Kidney tubule cell (primary cell): ENCODE measurements at regions not wholly inside any gene's neighbourhood (a gene's known extent, or its start where the extent isn't known, plus 50 kb on each side); places are given as distances from the start of the nearest gene placed in this dataset.

Experiments
- DNase-seq: peaks from one replicate; pipeline ENCODE4 v3.0.0-alpha.2; 2018; ENCODE audit warnings: low spot score

DNA sequence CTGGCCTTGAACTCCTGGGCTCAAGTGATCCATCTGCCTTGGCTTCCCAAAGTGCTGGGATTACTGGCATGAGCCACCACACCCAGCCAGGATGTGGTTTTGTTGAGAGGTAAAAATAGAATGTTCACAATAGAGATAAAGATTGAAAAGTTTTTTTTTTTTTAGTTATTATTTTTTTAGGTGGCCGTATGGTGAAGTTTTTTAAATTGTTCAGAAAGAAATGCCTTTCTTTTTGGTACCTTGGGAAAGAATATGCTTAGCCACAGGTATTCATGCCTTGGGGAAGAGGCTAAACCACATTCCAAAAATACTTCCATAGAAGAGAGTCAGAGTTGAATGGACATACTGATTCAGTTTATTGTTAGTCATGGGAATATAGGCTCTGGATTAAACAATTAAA lies 143.4 kb downstream of the C11orf91 start:
- peak; percentile 84 for DNase-seq

DNA sequence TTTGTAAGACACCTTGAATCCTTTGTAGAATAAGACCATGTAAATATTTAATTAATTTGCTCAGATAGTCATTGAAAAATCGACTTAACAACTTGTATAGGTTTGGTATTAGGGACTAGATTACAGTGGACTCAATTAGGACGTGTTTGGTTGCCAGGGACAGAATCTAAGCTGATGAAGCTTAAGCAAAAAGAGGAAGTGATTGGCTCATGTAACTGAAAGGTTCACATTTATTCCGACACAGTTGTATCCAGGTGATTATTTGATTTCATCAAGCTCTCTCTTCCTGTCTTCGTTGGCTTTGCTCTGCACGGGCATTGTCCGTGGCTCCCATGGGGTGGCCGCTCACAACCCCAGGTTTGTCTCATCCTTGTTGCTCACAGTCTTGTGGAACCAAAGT lies 146.4 kb downstream of the C11orf91 start:
- DNase-seq: no peak

DNA sequence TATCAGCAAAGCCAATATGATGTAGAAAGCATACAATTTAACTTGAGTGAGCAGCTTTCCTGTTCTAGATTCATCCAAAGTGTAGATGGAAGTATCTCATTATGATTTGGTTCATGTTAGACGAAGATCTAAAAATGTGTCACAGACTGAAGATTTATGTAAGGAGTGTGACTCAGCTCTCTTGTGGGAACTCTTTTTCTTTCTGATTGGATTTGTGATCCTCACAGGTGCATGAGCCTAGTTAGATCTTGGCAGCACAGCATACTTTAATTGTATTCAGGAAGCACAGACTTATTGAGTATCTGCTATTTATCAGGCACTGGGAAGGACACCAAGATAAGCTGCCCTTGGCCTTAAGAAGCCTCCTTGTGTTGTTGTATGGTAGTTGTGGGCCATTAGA lies 147.1 kb downstream of the C11orf91 start:
- peak; percentile 58 for DNase-seq

DNA sequence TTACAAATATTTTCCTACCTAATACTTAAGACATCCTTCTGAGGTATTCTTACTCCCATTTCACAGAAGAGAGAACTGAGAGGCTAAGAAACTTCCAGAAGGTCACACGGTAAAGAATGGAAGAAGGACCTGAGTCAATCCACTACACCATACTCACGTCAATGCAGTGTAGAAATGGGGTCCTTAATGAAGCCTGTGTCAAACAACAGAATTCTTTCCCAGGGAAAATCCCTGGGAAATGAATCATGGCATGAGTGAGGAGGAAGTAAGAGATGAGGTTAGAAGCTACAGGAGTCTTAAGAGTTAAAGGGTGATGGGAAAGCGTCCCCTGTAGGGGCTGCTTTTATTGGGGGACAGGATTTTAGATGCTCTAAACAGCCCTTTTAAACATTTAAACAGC lies 147.9 kb downstream of the C11orf91 start:
- peak; percentile 74 for DNase-seq

DNA sequence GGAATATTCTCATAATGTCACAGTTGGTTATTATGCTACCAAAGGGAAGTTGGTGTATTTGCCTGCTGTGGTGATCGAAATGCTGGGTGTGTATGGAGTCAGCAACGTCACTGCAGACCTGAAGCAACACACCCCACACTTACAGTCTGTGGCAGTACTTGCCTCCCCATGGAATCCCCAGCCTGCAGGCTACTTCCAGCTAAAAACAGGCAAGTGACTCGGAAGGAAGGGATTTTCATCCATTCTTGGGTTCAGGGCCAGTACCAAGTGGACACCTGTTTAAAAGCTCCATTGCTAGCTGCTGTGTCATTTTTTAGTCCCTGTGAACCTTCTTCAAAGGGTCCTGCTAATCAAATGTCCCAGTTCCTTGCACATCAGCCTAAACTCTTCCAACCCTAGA lies 149.6 kb downstream of the C11orf91 start:
- no peak for DNase-seq

DNA sequence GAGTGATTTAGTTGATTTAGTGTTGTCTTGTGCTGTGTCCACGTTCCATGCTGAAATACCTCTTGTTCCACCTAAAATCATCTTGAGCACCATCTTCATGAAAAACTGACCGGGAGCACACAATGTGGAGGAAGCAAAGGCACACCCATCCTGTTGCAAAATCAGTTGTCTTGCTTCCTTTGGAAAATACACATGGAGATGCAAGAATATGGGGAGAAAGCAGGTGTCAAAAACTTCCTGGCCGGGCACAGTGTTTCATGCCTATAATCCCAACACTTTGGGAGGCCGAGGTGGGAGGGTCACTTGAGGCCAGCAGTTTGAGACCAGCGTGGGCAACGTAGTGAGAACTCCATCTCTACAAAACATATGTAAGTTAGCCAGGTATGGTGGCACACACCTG lies 151.1 kb downstream of the C11orf91 start:
- DNase-seq: no peak

DNA sequence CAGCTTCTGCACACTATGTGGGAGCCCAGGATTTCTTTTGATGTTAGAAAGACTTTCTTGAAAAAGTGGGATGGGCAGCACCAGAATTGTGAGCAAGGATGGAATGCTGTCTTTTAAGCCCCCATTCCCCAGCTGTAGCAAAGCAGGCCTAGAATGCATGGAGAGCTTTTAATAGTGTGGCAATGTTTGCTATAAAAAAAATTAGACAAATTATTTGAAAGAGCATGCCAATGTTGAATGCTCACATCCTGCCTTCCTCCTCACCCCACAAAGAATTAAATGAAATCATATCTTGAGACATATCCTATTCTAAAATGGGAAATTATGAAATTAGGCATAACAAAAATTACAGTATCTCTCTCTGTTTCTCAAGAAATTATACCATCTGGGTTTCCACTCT lies 154.7 kb downstream of the C11orf91 start:
- no peak for DNase-seq

DNA sequence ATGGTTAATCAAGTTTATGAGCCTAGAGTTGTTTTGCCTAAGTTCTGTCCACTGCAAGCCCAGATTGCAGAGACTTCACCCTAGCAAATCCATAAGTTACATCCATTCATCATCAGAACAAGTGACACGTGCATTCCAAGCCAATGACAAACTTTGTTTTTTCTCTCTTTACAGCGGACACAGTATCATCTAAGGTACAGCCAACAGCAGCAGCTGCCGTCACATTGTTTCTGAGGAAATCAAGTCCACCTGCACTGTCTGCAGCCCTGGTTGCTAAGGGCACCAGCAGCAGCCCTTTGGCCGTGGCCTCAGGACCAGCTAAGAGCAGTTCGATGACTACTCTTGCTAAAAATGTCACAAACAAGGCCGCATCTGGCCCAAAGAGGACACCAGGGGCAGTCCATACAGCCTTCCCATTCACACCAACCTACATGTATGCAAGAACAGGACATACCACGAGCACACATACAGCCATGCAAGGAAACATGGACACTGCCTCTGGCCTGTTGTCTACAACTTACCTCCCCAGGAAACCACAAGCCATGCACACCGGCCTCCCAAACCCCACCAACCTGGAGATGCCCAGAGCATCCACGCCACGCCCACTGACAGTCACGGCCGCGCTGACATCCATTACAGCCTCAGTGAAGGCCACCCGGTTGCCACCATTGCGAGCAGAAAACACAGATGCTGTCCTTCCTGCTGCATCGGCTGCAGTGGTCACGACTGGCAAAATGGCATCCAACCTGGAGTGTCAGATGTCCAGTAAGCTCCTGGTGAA lies 155.8 kb downstream of the C11orf91 start:
- DNase-seq: no peak

DNA sequence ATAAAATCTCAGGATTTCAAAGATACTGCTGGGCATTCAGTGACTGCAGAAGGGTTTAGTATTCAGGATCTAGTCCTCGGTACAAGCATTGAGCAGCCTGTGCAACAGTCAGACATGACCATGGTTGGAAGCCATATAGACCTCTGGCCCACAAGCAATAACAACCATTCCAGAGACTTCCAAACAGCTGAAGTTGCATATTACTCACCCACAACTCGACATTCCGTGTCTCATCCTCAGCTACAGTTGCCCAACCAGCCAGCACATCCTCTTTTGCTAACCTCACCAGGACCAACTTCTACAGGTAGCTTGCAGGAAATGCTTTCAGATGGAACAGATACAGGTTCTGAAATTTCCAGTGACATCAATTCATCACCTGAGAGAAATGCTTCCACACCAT lies 156.8 kb downstream of the C11orf91 start:
- DNase-seq: peak; percentile 16

DNA sequence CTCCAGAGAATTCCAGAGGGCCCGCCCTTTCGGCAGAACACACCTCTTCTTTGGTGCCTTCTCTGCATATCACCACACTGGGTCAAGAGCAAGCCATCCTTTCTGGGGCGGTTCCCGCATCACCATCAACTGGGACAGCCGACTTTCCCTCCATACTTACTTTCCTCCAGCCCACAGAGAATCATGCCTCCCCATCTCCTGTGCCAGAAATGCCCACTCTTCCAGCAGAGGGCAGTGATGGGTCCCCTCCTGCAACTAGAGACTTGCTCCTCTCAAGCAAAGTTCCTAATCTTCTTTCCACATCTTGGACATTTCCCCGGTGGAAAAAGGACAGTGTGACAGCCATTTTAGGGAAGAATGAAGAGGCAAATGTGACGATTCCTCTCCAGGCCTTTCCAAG lies 157.7 kb downstream of the C11orf91 start:
- peak; percentile 55 for DNase-seq

DNA sequence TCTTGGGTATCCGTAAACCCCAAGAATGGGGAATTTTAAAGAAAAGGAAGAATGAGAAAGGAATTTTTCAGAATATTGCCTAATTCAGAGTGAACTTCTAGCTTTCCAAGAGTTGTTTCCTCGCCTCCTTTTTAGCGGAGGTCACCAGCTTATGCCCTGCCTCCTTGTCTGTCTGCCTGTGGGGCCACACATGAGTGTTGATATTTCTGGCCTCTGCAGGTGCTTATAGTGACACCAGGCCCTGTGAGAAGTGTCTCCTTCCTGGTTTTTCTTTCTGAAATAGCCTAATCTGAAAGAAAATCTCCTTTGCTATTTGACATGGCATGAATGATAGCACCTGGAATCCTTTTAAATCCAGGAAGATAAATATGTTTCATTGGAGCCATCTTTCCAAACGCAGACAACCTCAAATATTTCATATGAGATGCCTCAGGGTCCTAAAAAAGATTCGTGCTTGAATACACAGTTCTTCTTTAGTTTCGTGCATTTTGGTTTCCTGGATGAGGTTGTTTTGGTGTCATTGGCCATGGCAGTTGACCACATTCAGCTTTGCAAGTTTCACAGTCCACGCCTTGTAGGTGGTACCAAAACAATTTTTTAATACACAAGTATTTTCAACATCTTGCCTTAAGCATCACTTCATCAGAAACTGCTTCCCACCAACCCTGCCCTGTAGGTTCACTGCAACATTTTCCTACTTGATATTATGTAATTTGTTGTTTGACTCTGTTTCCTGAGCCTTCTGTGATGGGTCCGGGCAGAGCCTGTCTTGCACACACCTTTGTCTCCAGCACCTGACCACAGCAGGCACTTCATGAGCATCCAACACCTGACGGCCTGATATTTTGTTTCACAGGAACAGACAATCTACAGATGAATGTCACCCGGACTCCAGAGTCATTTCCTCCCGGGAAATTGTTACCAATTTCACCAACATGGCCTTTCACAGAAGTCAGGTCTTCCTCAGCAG lies 159.4 kb downstream of the C11orf91 start:
- no peak for DNase-seq

DNA sequence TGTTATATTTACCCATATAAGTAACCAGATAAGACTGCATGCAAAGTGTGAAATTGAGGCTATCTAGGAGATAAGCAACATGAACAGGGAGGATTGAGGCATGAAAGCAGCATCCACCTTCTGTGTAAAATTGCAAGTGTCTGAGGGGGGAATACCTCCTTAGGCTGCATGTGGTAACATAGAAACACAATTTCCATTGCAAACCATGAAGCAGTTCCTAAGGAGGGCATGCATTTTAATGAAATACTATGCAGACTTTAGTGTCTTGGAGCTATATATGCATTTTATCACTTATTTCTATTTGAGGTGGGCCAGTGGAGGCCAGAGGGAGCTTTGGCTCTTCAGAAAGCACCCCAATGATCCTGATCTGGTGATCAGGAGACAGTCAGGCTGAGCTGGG lies 160.2 kb downstream of the C11orf91 start:
- no peak for DNase-seq

DNA sequence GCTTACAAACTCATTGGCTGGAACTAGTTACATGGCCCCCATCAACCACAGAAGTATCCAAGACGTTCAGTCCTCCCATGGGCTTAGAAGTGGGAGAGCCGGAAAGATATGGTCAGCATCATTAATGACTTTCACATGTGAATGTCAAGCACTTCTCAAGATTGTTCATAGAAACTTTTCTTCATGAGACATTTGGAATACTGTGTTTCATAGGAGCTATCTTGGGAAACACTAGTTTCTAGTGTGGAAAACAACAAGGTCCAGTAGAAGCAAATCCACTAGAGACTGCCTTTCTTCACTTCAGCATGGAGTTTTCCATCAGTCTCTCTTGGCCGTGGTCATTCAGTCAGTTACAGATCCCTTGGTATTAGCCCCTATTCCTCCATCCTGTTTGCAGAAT lies 160.9 kb downstream of the C11orf91 start:
- no peak for DNase-seq

DNA sequence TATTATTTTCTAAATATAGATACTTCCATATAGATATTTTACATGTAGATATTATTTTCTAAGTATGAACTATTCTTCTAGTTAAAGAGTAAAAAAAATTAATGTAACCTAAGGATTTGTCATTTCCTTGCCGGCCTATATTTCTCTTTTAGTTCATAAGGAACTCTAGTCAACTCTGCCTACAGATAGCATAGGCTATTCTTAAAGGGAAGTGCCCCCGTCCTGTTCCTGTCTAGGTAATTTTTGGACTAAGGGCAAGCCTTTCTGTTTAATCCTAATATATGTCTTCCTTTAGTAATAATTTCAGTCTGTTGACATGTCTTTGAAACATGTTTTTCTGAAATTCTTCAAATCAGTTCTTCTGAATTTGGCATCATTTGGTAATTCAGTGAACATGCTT lies 161.9 kb downstream of the C11orf91 start:
- no peak for DNase-seq

DNA sequence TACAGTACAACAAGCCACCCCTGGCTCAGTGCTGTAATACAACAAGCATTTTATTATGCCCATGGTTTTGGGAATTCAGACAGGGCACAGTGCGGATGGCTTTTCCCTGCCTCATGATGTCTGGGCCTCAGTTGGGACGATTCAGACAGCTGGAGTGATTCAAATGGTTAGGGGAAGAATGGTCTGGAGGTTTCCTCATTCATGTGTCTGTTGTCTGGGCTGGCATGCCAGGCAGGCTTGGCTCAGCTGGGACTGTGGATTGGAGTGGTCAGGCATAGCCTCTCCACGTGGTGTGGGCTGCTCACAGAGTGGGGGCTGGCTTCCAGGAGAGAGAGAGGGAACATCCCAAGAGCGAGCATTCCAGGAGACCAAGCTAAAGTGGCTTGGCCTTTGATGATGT lies 164.4 kb downstream of the C11orf91 start:
- DNase-seq: no peak

DNA sequence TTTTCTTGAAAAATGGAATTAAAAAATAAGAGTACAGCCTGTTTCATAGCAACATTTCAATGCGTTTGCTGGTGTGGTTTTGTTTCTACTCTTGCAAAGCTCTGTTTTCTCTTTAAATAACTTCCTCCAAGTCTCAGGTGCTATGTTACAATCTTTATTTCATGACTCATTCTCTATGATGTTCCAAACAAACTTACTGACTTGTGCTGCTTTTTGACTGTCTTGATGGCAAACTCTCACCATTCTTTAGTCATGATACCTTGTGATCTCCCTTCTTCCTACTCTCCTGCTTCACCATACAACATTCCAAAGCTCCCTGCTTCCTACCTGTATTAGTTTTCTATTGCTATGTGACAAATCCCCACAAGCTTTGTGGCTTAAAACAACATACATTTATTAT lies 166.1 kb downstream of the C11orf91 start:
- DNase-seq: peak; percentile 60

DNA sequence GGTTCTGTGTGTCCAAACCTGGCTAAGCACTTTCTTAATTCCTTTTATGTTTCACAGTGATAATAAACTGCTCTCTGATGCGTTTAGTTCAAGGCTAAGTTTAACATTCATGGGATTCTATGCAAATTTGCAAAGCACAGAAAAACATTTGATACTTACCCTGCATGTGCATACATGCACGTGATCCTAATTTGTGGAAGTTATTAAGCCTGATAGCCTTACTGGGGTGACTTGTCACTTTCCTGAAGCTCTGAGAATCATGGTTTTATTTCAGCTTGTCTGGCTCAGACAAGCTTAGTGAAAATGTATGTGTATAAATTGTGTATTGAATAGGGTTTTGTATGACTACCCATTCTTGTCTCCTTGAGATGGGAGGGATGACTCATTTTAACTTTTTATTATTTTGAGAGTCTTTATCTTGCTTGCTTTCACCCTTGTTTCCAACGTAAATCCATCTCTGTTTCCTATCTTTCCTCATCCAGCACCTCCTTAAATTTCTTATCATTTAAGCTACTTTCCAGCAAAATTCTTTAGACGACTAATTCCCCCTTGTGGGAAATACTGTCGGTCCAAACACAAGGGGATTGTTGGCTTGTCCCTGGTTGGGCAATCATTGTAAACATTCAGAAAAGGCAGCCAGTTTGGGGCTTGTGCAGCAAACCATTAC lies 167.1 kb downstream of the C11orf91 start:
- no peak for DNase-seq

DNA sequence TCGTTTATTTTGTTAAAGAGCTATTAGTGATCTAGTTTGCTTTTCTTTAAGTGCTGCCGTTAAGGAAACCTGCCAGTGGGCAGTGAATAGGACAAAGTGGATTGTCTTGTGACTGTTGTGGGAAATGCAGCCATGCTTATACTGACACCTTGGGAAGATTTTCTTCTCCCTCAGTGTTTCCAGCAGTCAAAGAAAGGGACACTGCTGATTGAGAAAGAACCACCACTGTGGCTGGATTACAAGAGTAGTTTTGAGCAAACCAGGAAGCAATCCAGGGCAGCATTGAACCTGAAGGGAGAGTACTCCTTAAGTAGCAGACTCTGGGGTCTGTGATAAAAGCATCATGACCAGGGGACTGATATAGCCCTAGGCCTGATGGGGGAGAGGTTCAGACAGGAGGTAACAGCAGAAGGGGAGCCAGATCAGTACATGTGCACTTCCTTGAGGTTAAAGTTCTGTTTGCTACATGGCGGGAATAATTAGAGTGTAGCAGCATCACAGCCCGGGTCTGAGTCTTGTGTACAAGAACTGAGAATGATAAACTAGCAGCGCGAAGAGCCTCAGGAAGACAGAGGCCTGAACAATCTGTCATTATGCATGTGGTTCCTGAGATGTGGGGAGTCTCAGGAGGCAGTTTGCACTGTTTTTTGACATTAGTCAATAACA lies 167.8 kb downstream of the C11orf91 start:
- no peak for DNase-seq

DNA sequence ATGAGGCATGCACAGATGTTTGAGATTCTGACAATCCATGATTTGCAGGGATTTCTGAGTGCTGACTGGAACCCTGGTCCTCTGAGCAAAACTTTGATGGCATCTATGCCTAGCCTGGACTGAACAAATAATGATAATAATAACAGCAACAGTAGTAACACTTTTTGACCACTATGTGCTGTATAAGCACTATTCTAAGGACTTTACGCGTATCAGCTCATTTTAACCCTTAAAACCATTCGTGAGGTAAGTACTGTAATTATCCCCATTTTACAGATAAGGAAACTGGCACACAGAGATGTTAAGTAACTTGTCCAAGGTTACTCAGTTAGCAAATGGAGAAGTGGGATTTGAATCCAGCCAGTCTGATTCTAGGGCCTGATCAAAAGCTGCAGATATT lies 168.4 kb downstream of the C11orf91 start:
- no peak for DNase-seq

DNA sequence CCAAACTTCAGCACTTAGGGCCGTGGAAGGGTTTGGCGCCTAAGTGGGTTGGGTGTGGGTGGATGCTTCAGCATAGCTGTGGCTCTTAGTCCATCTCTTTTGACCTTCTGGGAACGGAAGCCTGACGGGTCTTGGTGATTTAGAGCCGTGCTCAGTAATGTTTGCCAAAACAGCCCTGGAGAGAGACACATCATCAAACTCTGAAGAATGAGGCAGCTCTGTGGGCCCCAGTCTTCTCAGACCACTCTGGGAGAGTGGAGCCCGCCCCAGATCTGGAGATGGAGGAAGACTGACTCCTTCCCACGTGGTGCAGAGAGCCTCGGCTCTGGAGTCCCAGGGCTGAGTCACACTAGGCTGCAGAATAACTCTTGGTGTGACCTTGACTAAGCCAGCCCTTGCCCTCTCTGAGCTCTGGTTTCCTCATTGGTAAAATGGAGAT lies 168.9 kb downstream of the C11orf91 start:
- DNase-seq: peak; percentile 20

DNA sequence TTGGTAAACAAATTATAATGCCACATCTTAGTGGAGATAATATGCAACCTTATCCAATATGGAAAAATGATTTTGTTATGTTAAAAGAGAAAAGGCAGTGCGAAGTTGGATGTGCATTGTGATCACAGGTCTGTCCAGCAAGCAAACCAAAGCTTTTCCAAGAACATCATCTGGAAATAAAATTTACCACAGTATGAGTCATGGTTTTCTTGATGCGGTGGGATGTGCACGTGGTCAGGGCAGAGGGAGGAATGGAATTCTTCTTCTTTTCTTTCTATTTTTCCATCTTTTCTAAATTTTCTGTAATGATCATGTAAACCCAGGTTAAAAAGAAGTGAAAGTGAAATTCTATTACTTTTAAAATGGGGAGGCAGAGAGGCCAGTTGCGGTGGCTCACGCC lies 169.8 kb downstream of the C11orf91 start:
- DNase-seq: peak; percentile 15

DNA sequence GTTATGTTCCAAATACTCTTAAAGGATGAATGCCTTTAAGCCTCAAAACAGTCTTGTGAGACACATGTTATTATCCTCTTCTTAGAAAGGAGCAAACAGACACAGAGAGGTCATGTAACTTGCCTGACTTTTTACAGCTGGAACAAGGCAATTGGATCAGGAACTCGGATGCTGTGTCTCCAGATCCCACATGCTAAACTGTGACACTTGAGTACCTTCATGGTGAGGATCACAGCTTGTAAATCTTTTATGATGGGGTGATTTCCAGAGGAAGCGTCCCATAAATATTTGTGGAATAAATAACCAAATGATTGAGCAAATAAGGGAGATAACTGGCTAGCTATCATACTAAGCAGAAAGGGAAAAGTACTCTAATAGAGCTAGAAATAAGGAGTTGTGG lies 171.2 kb downstream of the C11orf91 start:
- DNase-seq: no peak
